ENCODE measurements at regions not wholly inside any gene's neighbourhood (a gene's known extent, or its start where the extent isn't known, plus 50 kb on each side); places are given as distances from the start of the nearest gene placed in this dataset.

DNA sequence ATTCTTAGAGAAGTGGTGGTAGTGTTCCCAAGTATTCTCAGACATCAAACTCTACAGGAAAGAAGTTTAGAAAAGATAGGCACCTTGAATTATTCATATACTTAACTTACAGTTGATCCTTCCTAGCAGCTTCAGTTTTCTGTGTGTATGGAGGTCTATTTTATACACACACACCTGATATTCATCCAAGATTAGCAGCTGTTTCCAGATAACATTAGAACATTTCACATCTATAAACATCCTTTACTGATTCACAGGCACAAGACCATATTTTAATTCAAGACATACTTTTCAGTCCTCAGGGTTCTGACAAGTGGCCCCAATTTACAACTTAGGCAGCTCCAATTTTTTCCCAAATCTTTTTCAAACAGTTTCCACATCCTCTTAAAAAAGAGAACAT, 287.8 kb upstream of the USP25 start (continued):
- TF ChIP-seq, protein P1, sequence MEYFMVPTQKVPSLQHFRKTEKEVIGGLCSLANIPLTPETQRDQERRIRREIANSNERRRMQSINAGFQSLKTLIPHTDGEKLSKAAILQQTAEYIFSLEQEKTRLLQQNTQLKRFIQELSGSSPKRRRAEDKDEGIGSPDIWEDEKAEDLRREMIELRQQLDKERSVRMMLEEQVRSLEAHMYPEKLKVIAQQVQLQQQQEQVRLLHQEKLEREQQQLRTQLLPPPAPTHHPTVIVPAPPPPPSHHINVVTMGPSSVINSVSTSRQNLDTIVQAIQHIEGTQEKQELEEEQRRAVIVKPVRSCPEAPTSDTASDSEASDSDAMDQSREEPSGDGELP (IDR thresholded peaks at IDR 0.05; ENCODE audit: borderline replicate concordance, low read depth) = no peak
- TF ChIP-seq TBX2 (CRISPR knock-in tag; IDR thresholded peaks at IDR 0.05; ENCODE audit: borderline replicate concordance) = no peak

- H3K79me2 ChIP-seq (ENCODE audit: insufficient read depth, low read length) = peaks cover 42% of the 10 kb centered on the region
- H4K20me1 ChIP-seq (ENCODE audit: insufficient read depth, low read length) = no peaks in the 10 kb centered on the region
- CTCF ChIA-PET (ENCODE audit: low intra/inter-chr PET ratio, low total read pairs) = no interaction called here
- intact Hi-C loops (cut with micrococcal nuclease; ENCODE audit: unreplicated experiment) = loop anchor here (5.0 to 10.0 kb wide), 3 partner anchors 566 to 1058 kb away; partner anchors contain the start of gene HSPA13
- DNase-seq (ENCODE audit: low spot score) (peak; percentile 29), ATAC-seq (no peak), FAIRE-seq (peak; percentile 46)
- H3K4me1 ChIP-seq (ENCODE audit: insufficient read depth, low read length) = peaks cover 84% of the 10 kb centered on the region
- peak overlapping the region; percentile 75 for H3K9ac ChIP-seq (ENCODE audit: insufficient read depth, low read depth, low read length)
- TF ChIP-seq RBFOX2 (IDR thresholded peaks at IDR 0.05; ENCODE audit: low read depth, low read length) (peak; percentile 64), KDM4B (CRISPR knock-in tag; IDR thresholded peaks at IDR 0.05) (no peak), THRA (CRISPR knock-in tag; IDR thresholded peaks at IDR 0.05; ENCODE audit: borderline replicate concordance) (0 out of 2 replicates have a peak, but pooled peaks have one; percentile 10), ZC3H4 (CRISPR knock-in tag; IDR thresholded peaks at IDR 0.05; ENCODE audit: borderline replicate concordance) (0 out of 2 replicates have a peak, but pooled peaks have one; percentile 34), SOX6 (IDR thresholded peaks at IDR 0.05) (no peak), SOX6 (CRISPR knock-in tag; IDR thresholded peaks at IDR 0.05) (0 out of 2 replicates have a peak, but pooled peaks have one; percentile 11), SRY (CRISPR knock-in tag; IDR thresholded peaks at IDR 0.05) (no peak), IKZF1 (IDR thresholded peaks at IDR 0.05) (no peak), REL (CRISPR knock-in tag; conservative IDR thresholded peaks at IDR 0.05) (no peak)
- peak overlapping the region; percentile 93 for H3K27ac ChIP-seq (ENCODE audit: extremely low read length, insufficient read depth, low read length)
- peak overlapping the region; percentile 85 for H3K4me2 ChIP-seq (ENCODE audit: low read depth, low read length)
- no peak overlapping the region for H2AFZ ChIP-seq (ENCODE audit: low read length)
- H3K36me3 ChIP-seq (replicated peaks in 1 of 2; ENCODE audit: control insufficient read depth in 1 of 2, insufficient read depth in 2 of 2, low read length in 2 of 2) = no peaks in the 10 kb centered on the region
- H3K9me3 ChIP-seq (ENCODE audit: low read length) = 0 out of 2 replicates have a peak, but pooled peaks cover 6% of the 10 kb centered on the region
- no TSS peak for BruUV-seq (replicated peaks)
- no peaks in the 10 kb centered on the region for H3K27me3 ChIP-seq (ENCODE audit: control insufficient read depth in 1 of 2, insufficient read depth in 2 of 2, low read length in 2 of 2)
- WGBS (ENCODE audit: low lambda C conversion rate) = 19% methylated on average over 6 of the region's 6 CpGs
- POLR2A ChIA-PET = interaction anchor here (1.1 to 2.4 kb wide), 3 partner anchors 13 to 378 kb away, joined by 3 to 10 read pairs (median 7); partner anchors contain the start of gene NRIP1
- peak overlapping the region; percentile 49 to 55 (median 54); a peak in 5 of 6 replicates for H3K4me3 ChIP-seq (replicated peaks in 1 of 3; ENCODE audit: insufficient read depth in 1 of 3, low read depth in 2 of 3, low read length in 3 of 3)
- in situ Hi-C loops (cut with HindIII; ENCODE audit: extremely low pct_ligation_motif_present, low pct_unique_long_range_greater_than_20kb) = loop anchor here (10.0 kb wide), 1 partner anchor 298 kb away; no protein-coding TSS in a partner anchor
Measured at GRCh38 chr21:15442743-15443469, 286.9 kb upstream of the USP25 start.
